NCI-H2171 (cell line): ENCODE measurements at regions not wholly inside any gene's neighbourhood (a gene's known extent, or its start where the extent isn't known, plus 50 kb on each side); places are given as distances from the start of the nearest gene placed in this dataset.
A peak's percentile ranks its signal among the peaks of the same experiment; 100 is the strongest.
"Not testable (repeated sequence)": the region's sequence is repeated elsewhere in the genome, so short reads cannot be mapped to it uniquely, and the experiment has no call there.

Source experiments
- DNase-seq: peaks from one replicate; lab custom pipeline; 2025; lab: John Stamatoyannopoulos, UW

DNA sequence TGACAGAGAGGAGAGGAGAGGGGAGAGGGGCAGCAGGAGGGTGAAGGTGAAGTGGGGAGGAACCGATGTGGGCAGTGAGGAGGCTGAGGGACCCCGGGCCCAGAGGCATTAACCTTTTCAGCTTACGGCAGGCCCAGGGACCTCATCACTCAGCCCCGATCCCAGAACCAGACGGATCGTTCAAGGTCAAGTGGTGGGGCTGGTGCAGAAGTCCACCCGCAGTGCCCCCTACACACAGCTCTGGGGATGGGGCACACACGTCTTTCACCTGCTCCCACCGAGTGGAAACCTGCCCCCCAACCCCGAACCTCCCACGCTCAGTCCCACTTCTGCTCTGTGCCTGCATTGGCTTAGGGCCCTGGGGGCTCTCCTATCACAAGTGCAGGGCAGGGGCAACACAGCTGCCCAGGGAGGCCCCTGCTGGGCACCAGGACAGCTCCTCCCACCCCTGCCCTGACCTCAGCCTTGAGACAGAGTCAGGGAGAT lies 81.9 kb upstream of the GOLGA6L4 start:
- DNase-seq = not testable (repeated sequence)

DNA sequence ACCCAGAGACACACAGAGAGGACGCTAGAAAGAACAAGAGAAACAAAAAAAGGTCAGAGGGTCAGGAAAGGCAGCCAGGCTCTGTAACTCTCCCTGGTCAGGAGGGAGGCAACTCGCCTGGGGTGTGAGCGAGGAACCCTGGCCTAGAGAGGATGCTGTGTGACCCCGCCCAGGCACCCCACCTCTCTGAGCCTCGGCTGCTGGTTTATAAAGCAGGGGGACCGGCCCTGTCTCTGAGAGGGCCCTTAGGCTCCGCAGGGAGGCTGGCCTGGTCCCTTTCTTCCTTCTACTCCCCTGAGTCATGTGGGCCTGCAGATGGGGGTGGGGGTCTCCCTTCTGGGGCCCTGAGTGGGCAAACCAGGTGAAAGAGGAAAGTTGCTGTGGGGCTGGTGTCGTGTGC lies 81.3 kb upstream of the GOLGA6L4 start:
- not testable (repeated sequence) for DNase-seq

DNA sequence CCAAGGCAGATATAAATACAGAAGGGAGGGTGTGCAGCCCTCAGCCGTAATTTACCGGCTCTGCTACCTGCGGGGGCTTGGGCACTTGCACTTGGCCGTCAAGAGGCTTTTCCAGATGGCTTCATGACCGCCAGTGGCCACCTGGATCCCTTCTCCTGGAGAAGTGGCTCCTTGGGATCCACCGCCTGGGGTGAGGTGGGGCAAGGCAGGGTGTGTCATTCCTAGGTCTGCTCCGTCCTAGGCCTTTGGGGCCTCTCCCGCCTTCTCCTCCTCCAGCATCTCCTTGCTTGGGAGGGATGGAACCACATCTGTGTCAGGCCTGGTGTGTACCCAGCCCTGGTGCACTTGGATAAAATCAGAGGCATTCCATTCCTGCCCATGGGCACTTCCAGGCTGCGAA lies 80.8 kb upstream of the GOLGA6L4 start:
- not testable (repeated sequence) for DNase-seq

DNA sequence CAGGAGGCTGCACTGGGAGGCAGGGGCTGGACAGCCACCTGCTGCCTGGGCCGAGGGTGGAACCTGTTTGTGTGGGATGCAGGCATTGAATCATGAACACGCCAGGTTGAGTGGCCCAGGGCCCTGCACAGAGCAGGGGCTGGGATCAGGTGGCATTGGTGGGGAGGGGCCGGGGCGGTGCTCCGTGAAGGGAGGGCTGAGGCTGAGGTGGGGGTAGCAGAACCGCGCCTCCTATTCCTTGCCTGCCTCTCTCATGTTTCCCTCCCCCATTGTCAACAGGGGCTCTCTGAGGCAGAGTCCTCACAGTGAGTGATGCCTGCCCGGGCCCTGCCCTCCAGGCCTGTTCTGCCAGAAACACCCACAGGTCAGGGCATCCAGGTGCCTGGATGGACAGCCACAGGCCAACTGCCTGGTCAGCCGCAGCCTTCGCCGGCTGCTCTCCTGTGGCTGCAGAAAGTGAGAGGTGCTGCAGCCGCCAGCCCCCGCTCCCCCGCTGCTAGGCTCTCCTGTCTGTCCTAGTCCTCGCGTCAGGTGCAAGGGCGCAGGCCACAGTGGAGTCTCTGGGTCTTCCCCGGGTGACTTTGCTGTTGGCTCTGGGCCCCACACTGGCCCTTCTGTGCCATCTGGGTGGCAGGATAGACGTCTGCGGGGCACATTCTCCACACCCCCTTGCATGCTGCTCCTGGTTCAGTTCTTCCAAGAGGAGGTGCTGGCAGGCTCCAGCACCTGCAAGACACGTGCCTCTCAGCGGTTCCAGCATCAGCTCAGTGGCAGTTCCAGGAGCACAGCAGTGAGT lies 79.6 kb upstream of the GOLGA6L4 start:
- DNase-seq = not testable (repeated sequence)

DNA sequence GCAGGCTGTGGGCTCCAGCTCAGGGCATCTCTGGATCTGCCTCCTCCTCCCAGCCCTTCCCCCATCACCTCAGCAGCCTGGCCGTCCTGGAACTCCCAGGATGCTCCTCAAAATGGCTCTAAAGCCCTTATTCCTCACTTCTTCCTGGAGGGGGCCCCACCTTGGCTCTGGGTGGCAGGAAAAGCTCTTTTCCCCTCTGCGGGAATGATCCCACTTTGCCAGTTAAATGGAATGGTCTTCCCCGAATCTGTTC lies 79.1 kb upstream of the GOLGA6L4 start:
- not testable (repeated sequence) for DNase-seq

DNA sequence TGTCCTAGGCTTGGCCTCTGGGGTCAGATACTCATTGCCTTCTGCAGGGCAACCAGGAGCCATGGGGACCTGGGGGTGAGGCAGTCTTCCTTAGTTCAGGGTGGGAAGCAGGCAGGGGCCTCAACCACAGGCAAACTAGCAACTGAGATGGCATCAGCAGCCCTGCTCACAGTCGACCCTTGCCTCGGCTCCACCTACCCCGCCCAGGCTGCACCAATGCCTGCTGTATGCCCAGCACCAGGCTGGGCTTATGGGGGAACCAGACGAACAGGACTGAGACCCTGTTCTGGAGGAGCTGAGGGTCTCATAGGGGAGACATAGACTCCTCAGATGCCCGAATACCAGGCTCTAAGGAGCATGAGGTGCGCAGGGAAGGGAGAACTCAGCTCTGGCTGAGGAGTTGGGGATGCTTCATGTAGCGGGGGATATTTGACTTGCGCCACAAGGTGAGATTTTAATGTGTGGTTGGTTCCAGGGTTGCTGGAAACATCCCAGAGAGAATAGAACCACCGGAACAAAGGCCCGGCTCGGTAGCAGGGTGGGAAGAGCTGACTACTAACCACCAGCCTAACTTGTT lies 78.4 kb upstream of the GOLGA6L4 start:
- DNase-seq = not testable (repeated sequence)

DNA sequence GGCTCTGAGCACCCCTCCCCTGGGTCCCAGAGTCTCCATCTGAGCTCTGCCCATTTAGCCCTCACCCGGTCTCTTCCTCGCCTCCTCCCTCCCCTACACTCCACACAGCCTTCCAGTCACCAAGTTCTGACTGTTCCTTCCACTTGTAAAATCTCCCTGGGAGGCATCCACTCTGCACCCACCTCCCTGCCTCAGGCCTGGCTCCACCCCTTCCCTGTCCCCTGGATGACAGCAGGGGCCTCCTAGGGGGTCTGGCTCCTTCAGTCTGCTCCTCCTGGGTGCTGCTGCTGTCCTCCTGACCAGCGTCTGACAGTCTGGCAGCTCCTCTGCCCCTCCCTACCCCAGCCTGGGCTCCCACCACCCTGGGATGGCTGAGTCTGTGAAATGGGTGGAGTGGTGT lies 77.7 kb upstream of the GOLGA6L4 start:
- not testable (repeated sequence) for DNase-seq

DNA sequence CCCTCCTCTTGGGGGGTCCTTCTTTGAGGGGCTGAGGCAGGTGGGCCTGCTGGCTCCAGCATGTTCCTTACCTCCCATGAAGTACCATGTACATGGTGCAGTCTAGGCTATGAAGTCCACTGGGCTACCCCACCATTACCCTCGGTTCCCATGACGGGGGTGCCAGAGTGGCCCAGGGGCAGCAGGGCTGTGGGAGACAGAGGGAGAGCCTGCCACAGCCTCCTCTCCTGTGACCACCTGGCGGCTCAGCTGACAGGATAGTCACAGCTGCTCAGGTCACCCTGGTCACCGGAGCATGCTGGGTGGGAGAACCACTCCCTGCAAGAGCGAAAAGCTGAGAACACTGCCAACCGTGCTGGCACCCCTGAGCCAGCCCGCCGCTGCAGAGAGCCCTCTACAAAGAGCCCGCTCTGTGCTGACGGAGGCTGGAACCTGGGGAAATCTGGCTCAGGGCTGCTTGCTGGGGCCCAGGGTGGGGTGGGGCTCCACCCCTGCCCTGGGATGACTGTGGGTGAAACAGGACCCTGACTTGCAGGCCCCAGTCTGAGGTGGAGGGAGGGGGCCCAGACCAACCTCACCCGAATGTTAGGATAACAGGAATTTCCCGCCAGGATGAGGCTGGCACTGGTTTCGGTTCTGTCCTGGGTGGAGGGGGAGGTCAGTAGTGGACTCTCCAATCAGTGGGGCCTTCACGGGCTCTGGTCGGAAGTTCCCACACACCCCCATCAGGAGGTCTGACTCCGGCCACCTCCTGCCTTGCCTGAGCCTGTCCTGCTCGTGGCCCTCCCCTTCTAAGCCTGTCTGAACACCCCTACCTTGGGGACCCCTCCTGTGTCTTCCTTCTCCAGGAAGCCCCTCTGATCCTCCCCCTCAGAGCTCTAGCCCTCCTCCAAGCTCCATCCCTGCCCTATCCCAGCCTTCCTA lies 76.0 kb upstream of the GOLGA6L4 start:
- not testable (repeated sequence) for DNase-seq

DNA sequence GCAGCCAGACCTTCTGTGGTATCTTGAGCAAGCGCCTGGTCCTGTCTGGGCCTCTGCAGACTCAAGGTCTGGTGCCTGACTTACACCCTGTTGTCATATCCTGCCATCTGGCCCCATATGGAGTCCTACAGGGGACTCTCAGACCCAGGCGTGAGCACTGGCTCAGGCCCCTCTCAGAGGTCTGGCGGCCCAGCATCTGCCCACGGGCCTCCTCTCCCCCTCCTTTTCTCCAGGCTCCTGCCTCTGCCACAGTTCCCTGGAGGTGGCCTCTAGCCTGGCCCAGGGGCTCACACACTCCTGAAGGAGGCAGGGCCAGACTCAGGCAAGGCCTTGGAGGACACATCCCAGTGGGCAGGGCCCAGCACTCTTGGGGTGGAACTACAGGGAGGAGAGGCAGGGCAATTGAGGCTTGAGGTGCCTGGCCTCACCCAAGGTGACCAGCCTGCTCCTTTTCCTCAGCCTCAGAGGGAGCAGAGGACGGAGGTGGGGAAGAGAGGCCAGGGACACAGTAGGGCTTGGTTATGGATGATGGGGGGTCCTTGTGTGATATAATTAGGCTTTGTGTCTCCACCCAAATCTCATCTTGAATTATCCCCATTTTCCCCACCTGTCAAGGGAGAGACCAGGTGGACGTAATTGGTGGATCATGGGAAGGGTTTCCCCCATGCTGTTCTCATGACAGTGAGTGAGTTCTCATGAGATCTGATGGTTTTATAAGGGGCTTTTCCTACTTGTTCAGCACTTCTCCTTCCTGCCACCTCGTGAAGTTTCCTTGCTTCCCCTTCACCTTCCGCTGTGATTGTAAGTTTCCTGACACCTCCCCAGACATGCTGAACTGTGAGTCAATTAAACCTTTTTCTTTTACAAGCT lies 70.9 kb upstream of the GOLGA6L4 start:
- DNase-seq = peak; percentile 11

DNA sequence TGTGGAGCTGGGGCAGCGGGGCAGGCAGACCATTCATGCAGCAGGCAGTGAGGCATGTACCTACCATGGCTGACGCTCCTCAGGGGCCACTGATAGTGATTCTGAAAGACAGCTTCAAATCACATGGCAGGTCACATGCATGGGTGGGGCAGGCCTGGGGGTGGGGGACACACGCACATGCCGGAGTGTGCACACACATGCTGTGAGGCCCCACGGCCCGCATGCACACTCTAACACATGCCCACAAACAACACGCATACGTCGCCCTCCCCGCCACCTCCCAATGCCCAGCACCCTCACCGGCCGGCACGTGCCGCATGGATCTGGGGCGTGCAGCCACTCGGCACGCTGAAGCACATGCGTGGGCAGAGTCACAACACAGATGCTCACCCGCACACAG lies 65.5 kb upstream of the GOLGA6L4 start:
- DNase-seq = not testable (repeated sequence)

DNA sequence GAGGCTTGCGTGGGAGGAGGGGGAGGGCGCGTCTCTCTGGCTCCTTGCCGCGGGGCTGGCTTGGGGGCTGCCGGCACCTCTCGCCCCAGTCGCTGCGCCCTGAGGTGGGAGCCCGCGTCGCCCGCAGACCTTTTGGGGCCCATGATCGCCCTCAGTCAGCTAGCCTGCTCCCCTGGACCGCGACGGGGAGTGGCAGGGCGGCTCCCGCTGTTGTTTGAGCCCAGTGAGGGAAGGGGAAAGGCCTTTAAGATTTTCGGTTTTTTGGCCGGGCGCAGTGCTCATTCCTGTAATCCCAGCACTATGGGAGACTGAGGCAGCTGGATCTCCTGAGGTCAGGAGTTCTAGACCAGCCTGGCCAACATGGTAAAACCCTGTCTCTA lies 62.4 kb upstream of the GOLGA6L4 start:
- not testable (repeated sequence) for DNase-seq
